ENCODE measurements at regions not wholly inside any gene's neighbourhood (a gene's known extent, or its start where the extent isn't known, plus 50 kb on each side); places are given as distances from the start of the nearest gene placed in this dataset.

GRCh38 chr1:177825276-177825901 is 144.5 kb downstream of the SEC16B start:
- no peaks in the 10 kb centered on the region for H3K36me3 ChIP-seq (ENCODE audit: low read depth)
- no peaks in the 10 kb centered on the region for H3K9me2 ChIP-seq (ENCODE audit: insufficient read depth)
- CTCF ChIA-PET, result no interaction called here
- no TSS peak for BruUV-seq (replicated peaks)
- no peak for DNase-seq
- H2AFZ ChIP-seq, result no peak overlapping the region
- TF ChIP-seq, protein P1, sequence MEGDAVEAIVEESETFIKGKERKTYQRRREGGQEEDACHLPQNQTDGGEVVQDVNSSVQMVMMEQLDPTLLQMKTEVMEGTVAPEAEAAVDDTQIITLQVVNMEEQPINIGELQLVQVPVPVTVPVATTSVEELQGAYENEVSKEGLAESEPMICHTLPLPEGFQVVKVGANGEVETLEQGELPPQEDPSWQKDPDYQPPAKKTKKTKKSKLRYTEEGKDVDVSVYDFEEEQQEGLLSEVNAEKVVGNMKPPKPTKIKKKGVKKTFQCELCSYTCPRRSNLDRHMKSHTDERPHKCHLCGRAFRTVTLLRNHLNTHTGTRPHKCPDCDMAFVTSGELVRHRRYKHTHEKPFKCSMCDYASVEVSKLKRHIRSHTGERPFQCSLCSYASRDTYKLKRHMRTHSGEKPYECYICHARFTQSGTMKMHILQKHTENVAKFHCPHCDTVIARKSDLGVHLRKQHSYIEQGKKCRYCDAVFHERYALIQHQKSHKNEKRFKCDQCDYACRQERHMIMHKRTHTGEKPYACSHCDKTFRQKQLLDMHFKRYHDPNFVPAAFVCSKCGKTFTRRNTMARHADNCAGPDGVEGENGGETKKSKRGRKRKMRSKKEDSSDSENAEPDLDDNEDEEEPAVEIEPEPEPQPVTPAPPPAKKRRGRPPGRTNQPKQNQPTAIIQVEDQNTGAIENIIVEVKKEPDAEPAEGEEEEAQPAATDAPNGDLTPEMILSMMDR (conservative IDR thresholded peaks at IDR 0.05), result no peak
- TF ChIP-seq EZH2 (IDR thresholded peaks at IDR 0.05; ENCODE audit: low read depth), result no peak
- no peak overlapping the region for H3K4me3 ChIP-seq
- H3K79me2 ChIP-seq (ENCODE audit: low read depth), result no peaks in the 10 kb centered on the region
- no peak overlapping the region for H3K4me2 ChIP-seq
- H3F3A ChIP-seq (ENCODE audit: insufficient read depth, low read depth), result no peaks in the 10 kb centered on the region
- intact Hi-C loops (cut with micrococcal nuclease; ENCODE audit: unreplicated experiment), result no loop called here
- no peaks in the 10 kb centered on the region for H3K9me3 ChIP-seq (ENCODE audit: insufficient read depth, low read depth)
- POLR2A ChIA-PET (ENCODE audit: unreplicated experiment), result no interaction called here
- H3K27ac ChIP-seq, result no peak overlapping the region
- no peaks in the 10 kb centered on the region for H3K4me1 ChIP-seq (replicated peaks; ENCODE audit: insufficient read depth)
- H3K27me3 ChIP-seq (ENCODE audit: insufficient read depth, low read depth), result peaks cover 51% of the 10 kb centered on the region
- H4K20me1 ChIP-seq (ENCODE audit: insufficient read depth), result no peaks in the 10 kb centered on the region

GRCh38 chr1:177824508-177824982 is 145.3 kb downstream of the SEC16B start:
- DNase-seq, result no peak
- CTCF ChIA-PET, result no interaction called here
- Histone ChIP-seq H3K4me3 (no peak overlapping the region), H3K4me1 (replicated peaks; ENCODE audit: insufficient read depth) (no peaks in the 10 kb centered on the region), H3K36me3 (ENCODE audit: low read depth) (no peaks in the 10 kb centered on the region), H3K9me3 (ENCODE audit: insufficient read depth, low read depth) (no peaks in the 10 kb centered on the region), H4K20me1 (ENCODE audit: insufficient read depth) (no peaks in the 10 kb centered on the region), H3K4me2 (no peak overlapping the region), H3K9me2 (ENCODE audit: insufficient read depth) (no peaks in the 10 kb centered on the region), H3K79me2 (ENCODE audit: low read depth) (no peaks in the 10 kb centered on the region), H2AFZ (no peak overlapping the region), H3F3A (ENCODE audit: insufficient read depth, low read depth) (no peaks in the 10 kb centered on the region), H3K27ac (no peak overlapping the region), H3K27me3 (ENCODE audit: insufficient read depth, low read depth) (peaks cover 58% of the 10 kb centered on the region)
- no TSS peak for BruUV-seq (replicated peaks)
- no peak for TF ChIP-seq EZH2 (IDR thresholded peaks at IDR 0.05; ENCODE audit: low read depth)
- TF ChIP-seq, protein P1 (conservative IDR thresholded peaks at IDR 0.05), result no peak
- POLR2A ChIA-PET (ENCODE audit: unreplicated experiment), result interaction anchor here (0.5 kb wide), 1 partner anchor 1247 kb away, joined by 5 read pairs; no protein-coding TSS in a partner anchor
- intact Hi-C loops (cut with micrococcal nuclease; ENCODE audit: unreplicated experiment), result no loop called here

DNA sequence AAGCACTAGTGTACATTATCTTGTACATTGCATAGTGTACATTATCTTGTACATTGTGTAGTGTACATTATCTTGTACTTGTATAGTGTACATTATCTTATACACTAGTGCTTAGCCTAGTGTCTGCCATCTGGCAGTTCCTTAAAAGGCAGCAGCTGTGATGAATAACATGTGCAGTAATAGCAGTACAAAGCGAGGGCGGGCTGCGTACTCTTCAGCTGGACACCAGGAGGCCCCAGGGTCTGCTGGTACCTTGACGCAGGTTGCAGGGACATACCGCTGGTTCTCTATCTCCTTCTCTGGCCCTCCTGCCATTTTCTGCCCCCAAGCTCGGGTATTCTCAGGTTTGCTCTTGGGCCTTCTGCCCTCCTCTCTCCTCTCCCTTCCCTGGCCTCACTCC is 149.6 kb downstream of the SEC16B start:
- no peak for DNase-seq
- no TSS peak for BruUV-seq (replicated peaks)
- no peak overlapping the region for H3K27ac ChIP-seq
- ChIA-PET CTCF (no interaction called here), POLR2A (ENCODE audit: unreplicated experiment) (no interaction called here)
- H3K4me2 ChIP-seq, result no peak overlapping the region
- no peak for TF ChIP-seq EZH2 (IDR thresholded peaks at IDR 0.05; ENCODE audit: low read depth)
- TF ChIP-seq, protein P1 (conservative IDR thresholded peaks at IDR 0.05), result no peak
- H3K27me3 ChIP-seq (ENCODE audit: insufficient read depth, low read depth), result peaks cover 70% of the 10 kb centered on the region
- no peaks in the 10 kb centered on the region for H3K79me2 ChIP-seq (ENCODE audit: low read depth)
- H3K9me2 ChIP-seq (ENCODE audit: insufficient read depth), result no peaks in the 10 kb centered on the region
- no peaks in the 10 kb centered on the region for H3F3A ChIP-seq (ENCODE audit: insufficient read depth, low read depth)
- H2AFZ ChIP-seq, result no peak overlapping the region
- H3K4me1 ChIP-seq (replicated peaks; ENCODE audit: insufficient read depth), result no peaks in the 10 kb centered on the region
- intact Hi-C loops (cut with micrococcal nuclease; ENCODE audit: unreplicated experiment), result no loop called here
- no peaks in the 10 kb centered on the region for H3K36me3 ChIP-seq (ENCODE audit: low read depth)
- no peak overlapping the region for H3K4me3 ChIP-seq
- no peaks in the 10 kb centered on the region for H4K20me1 ChIP-seq (ENCODE audit: insufficient read depth)
- no peaks in the 10 kb centered on the region for H3K9me3 ChIP-seq (ENCODE audit: insufficient read depth, low read depth)

All from PC-9 (cell line).